ENCODE measurements at regions not wholly inside any gene's neighbourhood (a gene's known extent, or its start where the extent isn't known, plus 50 kb on each side); places are given as distances from the start of the nearest gene placed in this dataset.

- DNase-seq = no peak
Measured at GRCh38 chr7:106196460-106197021, 84.4 kb upstream of the SYPL1 start.

- DNase-seq = no peak
Measured at GRCh38 chr7:106193661-106194060, 81.5 kb upstream of the SYPL1 start.

GRCh38 chr7:106190589-106191330, 78.6 kb upstream of the SYPL1 start:
- no peak for DNase-seq

- DNase-seq = no peak
Measured at GRCh38 chr7:106187613-106188350, 75.7 kb upstream of the SYPL1 start.

GRCh38 chr7:106185719-106186118, 73.6 kb upstream of the SYPL1 start:
- no peak for DNase-seq

GRCh38 chr7:106183952-106184351, 71.8 kb upstream of the SYPL1 start:
- DNase-seq = no peak

GRCh38 chr7:106182904-106183303, 70.8 kb upstream of the SYPL1 start:
- DNase-seq = no peak

- DNase-seq = no peak
Measured at GRCh38 chr7:106181658-106182265, 69.7 kb upstream of the SYPL1 start.

GRCh38 chr7:106180721-106181120, 68.6 kb upstream of the SYPL1 start:
- no peak for DNase-seq

- DNase-seq = no peak
Measured at GRCh38 chr7:106179256-106179655, 67.1 kb upstream of the SYPL1 start.

- no peak for DNase-seq
Measured at GRCh38 chr7:106178593-106179134, 66.6 kb upstream of the SYPL1 start.

GRCh38 chr7:106177738-106178592, 65.9 kb upstream of the SYPL1 start:
- no peak for DNase-seq

GRCh38 chr7:106177300-106177690, 65.2 kb upstream of the SYPL1 start:
- no peak for DNase-seq

GRCh38 chr7:106176414-106177299, 64.5 kb upstream of the SYPL1 start:
- peak; percentile 43 for DNase-seq

GRCh38 chr7:106175507-106175906, 63.4 kb upstream of the SYPL1 start:
- DNase-seq = no peak

GRCh38 chr7:106170651-106171050, 58.5 kb upstream of the SYPL1 start:
- DNase-seq = no peak

- DNase-seq = no peak
Measured at GRCh38 chr7:106169821-106170610, 57.9 kb upstream of the SYPL1 start.

GRCh38 chr7:106167439-106168136, 55.5 kb upstream of the SYPL1 start:
- no peak for DNase-seq

GRCh38 chr7:106166651-106167342, 54.7 kb upstream of the SYPL1 start:
- DNase-seq = peak; percentile 12
